HG02938 (cell line): ENCODE measurements at regions not wholly inside any gene's neighbourhood (a gene's known extent, or its start where the extent isn't known, plus 50 kb on each side); places are given as distances from the start of the nearest gene placed in this dataset.

Experiments used
- ATAC-seq: cut with Tn5 transposase; IDR thresholded peaks from one replicate; pipeline ENCODE4 v1.9.1; 2021; ENCODE audit warnings: mild to moderate bottlenecking, moderate library complexity; ENCODE audit not compliant: unreplicated experiment

GRCh38 chr10:78937393-78937792 is 131.4 kb upstream of the ZMIZ1 start:
- no peak for ATAC-seq

DNA sequence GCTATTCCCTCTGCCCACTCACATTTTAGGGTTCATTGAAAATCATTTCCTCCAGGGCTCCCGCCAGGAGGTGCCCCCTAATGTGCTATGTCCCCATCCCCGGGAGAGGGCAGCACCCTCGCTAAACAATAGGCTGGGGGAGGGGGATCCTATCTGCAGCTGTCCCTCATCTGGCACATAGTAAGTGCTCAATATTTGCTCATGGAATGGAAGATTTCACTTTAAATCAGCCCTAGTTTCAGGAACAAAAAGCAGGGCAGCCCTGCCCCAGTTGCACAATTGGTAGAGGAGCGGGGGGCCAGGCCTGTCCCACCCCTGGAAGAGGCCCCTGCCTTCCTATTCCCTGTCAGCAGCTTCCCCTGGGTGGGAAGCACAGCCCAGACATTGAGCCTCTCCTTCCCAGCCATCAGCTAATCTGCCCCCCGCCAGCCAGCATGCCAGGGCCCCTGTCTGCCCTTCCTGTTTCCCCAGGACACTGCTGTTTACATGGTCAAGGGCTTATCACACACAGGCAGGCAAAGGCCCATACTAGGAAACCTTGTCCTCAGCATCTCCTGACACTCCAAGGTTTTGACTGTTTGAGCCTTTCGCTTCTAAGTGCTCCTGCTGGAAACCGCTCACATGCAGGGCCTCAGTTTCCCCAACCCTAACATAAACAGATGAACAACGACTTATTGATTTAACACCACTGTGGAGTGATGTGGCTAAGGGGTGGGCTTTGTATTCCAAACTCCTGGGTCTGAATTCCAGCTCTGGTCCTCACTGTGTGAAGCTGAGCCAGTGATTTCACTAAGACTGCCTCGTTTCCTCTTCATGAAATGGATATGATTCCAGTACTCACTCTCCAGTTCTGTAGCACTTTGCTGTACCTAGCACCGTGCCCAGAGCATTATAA is 130.7 kb upstream of the ZMIZ1 start:
- no peak for ATAC-seq

- ATAC-seq, result no peak
These were observed 129.8 kb upstream of the ZMIZ1 start for GRCh38 chr10:78938695-78939672.

GRCh38 chr10:78942091-78942501 is 126.7 kb upstream of the ZMIZ1 start:
- no peak for ATAC-seq

- no peak for ATAC-seq
These were observed 123.9 kb upstream of the ZMIZ1 start for GRCh38 chr10:78944723-78945312.

DNA sequence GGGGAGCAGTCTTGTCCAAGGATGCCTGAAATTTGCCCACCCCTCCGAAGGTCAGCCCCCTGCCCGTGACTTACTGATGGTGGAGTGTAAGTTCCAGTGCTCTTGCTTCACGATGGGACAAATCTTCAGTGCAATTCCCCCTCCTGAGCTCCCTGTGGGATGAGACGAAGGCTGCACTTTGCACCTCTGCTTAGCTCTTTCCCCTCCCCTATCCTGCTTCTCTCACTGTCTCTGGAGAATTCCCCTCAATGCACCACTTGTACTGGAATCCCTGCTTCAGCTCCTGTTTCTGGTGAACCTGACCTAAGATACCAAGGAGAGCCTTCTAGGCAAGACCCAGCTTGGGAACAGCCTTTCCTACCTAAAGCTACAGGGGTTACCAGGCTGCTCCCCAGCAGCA is 122.9 kb upstream of the ZMIZ1 start:
- ATAC-seq, result no peak

DNA sequence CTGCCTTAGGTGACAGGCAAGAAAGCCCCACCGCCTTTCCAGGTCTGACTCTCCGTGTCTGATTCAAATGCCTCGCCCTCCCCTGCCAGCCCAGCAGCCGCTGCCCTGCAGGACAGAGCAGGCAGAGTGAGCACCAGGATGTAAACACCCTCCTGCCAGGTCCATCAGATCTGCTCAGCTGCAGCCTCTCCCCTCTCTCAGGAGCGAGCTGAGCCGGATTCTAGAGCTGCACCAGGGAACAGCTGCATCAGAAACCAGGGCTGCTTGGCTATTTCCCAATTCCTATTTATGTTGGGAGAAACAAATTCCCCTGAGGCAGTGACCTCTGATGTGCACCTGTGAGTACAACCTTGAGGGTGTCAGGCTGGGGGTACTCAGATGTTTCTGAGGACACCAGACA is 121.5 kb upstream of the ZMIZ1 start:
- no peak for ATAC-seq

DNA sequence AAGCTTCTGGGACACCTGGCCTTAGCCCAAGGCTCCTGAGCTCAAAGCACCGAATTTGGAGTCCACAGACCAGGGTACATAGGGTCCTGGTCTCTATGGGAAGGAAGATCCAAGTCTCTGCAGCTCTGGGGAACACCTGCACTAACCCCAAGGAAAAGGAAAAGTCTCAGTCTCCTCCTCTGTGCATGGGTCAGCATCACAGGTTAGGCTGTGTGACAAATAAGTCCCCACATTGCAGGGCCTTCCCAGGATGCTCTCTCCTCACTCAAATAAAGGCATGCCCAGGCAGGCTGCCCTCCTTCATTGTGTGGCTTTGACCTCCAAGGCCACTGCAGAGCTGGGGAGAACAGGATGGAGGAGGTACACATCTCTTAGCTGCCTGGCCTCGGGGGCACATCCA is 121.0 kb upstream of the ZMIZ1 start:
- no peak for ATAC-seq

DNA sequence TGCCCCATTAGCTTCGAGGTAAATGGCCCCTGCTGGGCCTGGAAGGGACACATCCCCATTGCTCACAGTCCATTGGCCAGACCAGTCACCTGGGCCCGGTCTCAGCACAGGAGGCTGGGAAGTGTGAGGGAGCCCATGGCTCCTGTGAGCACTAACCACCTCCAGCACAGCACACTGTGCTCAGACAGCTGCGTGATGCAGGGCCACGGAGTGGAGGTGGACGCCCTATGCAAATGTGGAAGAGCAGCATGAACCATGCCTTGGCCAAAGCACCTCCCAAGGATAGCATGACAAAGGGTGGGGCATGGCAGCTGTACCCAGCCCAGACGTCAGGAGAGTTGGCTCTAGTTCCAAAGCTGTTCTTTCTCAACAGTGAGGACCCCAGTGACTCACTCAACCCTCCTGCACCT is 120.1 kb upstream of the ZMIZ1 start:
- ATAC-seq, result no peak

DNA sequence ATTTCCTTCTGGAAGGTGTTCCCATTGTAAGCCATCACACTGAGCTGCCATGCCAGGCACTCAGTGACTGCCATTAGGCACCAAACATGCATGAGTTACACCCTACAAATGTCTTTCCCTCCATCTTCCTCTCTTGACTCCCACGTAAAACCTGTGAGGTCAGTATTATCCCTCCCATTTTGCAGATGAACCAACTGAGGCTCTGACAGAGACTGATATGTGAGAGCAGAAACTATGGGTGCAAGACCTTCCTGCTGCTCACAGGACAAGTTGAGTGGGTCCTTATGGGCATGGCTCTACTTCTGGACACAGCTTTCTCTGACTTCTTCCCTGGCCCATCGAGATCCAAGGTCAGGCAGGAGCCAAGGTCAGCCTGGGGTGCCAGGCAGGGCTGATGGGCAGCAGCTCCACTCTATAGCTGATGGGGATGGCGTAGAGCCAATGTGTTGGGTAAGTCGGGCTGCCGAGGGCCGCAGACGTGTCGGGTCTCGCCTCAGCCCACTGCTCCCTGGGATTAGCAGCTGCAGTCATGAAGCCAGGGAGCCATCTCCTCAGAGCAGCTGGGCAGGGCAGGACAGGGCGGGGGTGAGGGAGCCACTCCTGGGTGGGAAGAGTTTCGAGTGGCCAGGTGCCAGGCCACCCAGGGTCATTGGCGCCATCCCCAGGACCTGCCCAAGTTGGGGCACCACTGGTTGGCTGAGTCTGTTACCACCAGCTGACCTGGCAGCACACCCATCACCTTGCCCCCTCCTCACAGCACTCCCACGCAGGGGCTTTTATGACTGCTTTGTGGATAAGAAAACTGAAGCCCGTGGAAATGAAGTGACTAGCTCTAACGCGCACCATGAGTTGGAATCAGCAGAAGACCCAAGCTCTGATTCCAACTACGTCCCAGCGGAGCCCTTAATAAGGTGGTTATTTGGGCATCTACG is 117.8 kb upstream of the ZMIZ1 start:
- ATAC-seq, result no peak

GRCh38 chr10:78952030-78952429 is 116.7 kb upstream of the ZMIZ1 start:
- ATAC-seq, result no peak

DNA sequence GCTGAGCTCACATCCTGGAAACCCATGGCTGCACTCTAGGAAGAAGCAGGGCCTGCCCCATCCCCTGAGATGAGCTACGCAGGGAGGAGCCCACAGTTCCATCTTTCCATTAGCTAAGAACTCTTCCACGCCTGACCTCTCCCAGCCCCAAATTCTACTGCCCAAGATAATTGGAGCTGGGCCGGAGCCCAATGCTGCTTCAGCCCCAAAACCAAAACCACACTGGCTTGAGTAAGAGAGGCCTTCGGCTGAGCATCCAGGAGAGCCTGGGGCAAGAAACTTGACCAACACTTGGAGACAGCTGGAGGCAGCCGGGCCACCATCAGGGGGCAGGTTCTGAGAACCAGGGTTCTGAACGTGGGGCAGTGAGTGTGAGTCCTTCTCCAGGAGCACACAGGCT is 116.1 kb upstream of the ZMIZ1 start:
- no peak for ATAC-seq

DNA sequence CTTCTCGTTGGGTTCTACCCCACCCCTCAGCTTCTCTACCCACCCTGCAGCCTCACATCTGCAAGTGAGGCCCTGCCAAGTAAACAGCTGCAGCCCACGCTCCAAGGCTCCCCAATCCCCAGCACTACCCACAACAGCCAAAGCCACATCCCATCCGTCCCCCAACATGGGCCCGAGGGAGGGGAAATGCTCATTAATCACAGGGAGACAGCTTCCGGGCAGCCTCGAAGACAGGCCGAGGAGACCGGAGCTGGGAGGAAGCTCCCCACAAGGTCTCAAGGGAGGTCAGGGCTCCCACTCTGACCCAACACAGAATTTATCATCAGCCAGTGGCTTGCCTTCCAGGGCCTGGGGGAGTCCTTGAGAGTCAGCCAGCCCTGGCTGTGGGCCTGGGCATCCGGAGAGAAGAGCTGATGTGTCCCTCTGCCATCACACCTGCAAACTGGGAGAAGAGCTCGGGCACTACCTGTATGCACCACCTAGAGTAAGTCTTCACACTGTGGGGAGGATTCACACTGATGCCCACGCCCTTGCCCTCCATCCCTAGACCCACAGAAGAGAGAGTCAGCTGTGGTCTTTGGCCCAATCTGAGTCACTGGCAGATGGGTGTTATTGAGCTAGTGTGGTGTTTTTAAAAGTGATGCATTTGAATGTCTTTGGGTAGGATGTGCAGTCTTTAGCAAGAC is 115.5 kb upstream of the ZMIZ1 start:
- no peak for ATAC-seq

DNA sequence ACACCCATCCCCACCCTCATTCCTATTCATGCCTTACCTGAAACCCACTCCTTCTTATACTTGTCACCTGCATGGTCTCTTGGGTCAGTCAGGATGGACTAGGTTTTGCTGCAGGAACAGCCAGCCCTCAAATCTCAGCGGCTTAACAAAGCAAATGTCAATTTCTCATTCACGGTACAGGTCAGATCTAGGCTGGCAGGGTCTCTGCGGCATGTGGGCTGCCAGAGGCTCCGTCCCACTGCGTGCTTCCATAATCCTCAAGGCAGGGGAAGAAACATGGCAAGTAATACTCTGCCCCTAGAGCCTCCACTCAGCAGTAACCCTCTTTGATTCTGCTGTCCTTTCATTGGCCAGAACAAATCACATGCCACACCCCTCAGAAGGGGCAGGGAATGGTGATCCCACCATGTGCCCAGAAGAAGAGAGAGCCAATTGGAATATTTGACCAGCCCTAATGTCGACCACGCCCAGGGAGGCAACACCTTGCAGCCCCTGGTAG is 114.9 kb upstream of the ZMIZ1 start:
- ATAC-seq, result no peak

DNA sequence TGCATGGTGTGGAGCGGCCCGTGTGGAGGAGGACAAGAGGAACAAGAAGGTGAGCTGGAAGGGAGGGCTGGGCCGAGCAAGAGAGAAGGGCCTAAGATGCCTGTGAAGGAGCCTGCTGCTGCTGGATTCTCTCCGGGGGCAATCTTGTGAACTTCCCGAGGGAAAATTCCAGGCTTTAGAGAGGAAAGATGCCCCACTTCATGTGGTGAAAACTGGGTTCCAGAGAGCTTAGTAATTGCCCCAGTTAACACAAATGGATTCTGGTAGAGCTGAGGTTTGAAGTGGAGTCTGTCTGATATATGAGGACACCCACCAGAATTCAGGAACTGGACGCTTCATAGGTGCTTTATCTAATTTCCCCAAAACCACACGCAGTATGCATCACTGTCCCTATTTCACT is 114.1 kb upstream of the ZMIZ1 start:
- ATAC-seq, result no peak

- ATAC-seq, result no peak
These were observed 113.6 kb upstream of the ZMIZ1 start for GRCh38 chr10:78955206-78955605.

GRCh38 chr10:78956391-78956790 is 112.4 kb upstream of the ZMIZ1 start:
- ATAC-seq, result no peak

DNA sequence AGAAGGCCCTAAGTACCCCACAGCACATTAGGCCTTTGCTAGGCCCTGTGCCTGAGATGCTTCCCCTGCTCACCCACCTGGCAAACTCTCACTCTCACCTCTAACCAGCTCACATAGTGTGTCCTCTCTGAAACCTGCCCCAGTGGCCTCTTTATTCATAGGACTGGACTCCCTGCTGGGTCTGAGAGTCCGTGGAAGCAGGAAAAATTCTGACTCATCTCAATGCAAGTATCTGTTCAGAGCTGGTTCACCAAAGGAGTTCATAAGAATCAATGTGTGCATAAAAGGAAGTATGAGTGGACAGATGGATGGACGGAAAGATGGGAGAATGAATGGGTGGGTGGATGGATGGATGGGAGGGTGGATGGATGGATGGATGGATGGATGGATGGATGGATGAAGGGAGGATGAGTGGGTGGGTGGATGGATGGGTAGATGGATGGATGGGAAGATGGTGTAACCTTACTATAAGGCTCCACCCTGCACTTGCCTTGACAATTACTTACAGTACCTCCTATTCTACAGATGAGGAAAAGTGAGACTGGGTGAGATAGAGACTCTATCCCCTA is 111.2 kb upstream of the ZMIZ1 start:
- no peak for ATAC-seq

GRCh38 chr10:78959217-78959923 is 109.4 kb upstream of the ZMIZ1 start:
- ATAC-seq, result no peak
